ENCODE measurements at regions not wholly inside any gene's neighbourhood (a gene's known extent, or its start where the extent isn't known, plus 50 kb on each side); places are given as distances from the start of the nearest gene placed in this dataset.

DNA sequence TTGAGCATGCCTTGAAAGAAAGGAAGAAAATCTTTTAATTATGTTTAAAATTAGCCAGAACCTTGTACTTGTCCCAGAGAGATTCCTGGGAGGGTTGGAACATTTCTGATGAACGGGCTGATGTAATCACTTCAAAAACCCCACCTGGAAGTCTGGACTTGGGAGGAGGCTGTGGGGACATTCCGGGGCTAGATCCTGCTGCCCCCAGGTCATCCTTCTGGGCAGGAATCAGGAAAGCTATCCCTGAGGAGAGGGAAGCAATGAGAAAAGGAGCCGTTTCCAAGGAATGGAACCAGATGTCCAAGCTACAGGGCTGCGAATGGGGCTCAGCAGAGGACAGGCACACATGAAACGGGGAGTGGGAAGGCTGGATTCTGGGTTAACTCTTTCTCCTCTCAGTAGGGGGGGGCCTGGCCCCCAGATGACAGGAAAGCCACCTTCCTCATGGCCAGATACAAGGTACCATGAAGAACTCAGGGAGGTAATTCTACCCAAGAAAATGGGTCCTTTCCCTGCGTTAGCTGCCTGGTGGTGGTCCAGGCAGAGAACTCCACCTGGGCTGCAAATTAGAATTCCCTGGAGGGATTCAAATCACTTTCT, 280.1 kb downstream of the TCF7L2 start:
- Histone ChIP-seq H3K27me3 (no peaks in the 10 kb centered on the region), H3K36me3 (replicated peaks in 1 of 2) (no peaks in the 10 kb centered on the region), H3K27ac (no peak overlapping the region), H3K4me3 (no peak overlapping the region), H3K9me3 (replicated peaks in 1 of 3) (no peaks in the 10 kb centered on the region), H3K4me1 (replicated peaks in 1 of 2) (no peaks in the 10 kb centered on the region)
- no peak for DNase-seq
- TF ChIP-seq POLR2A (IDR thresholded peaks at IDR 0.05) = no peak
- TF ChIP-seq CTCF (IDR thresholded peaks at IDR 0.05) = no peak
- intact Hi-C loops (cut with DNase I) = no loop called here
- 66 to 68% (median 67%) methylated on average over 6 of the region's 6 CpGs for WGBS, 4 donors

GRCh38 chr10:113232928-113233511, 283.0 kb downstream of the TCF7L2 start:
- no peak for DNase-seq
- 85 to 90% (median 88%) methylated on average over 5 of the region's 5 CpGs for WGBS, 4 donors
- H3K9me3 ChIP-seq (replicated peaks in 1 of 3) = no peaks in the 10 kb centered on the region
- no peaks in the 10 kb centered on the region for H3K36me3 ChIP-seq (replicated peaks in 1 of 2)
- H3K4me1 ChIP-seq (replicated peaks in 1 of 2) = no peaks in the 10 kb centered on the region
- H3K27me3 ChIP-seq = no peaks in the 10 kb centered on the region
- intact Hi-C loops (cut with DNase I) = no loop called here
- H3K4me3 ChIP-seq = no peak overlapping the region
- H3K27ac ChIP-seq = no peak overlapping the region
- TF ChIP-seq POLR2A (IDR thresholded peaks at IDR 0.05) (no peak), CTCF (IDR thresholded peaks at IDR 0.05) (no peak)

GRCh38 chr10:113234481-113234880, 284.4 kb downstream of the TCF7L2 start:
- H3K27me3 ChIP-seq = no peaks in the 10 kb centered on the region
- no peaks in the 10 kb centered on the region for H3K36me3 ChIP-seq (replicated peaks in 1 of 2)
- TF ChIP-seq CTCF (IDR thresholded peaks at IDR 0.05) = no peak
- no peak for TF ChIP-seq POLR2A (IDR thresholded peaks at IDR 0.05)
- WGBS, 4 donors = 94 to 100% (median 98%) methylated on average over 3 of the region's 3 CpGs
- no peak for DNase-seq
- H3K4me1 ChIP-seq (replicated peaks in 1 of 2) = no peaks in the 10 kb centered on the region
- no peak overlapping the region for H3K27ac ChIP-seq
- H3K4me3 ChIP-seq = no peak overlapping the region
- no peaks in the 10 kb centered on the region for H3K9me3 ChIP-seq (replicated peaks in 1 of 3)
- intact Hi-C loops (cut with DNase I) = no loop called here

- intact Hi-C loops (cut with DNase I) = no loop called here
These were observed 285.5 kb downstream of the TCF7L2 start for GRCh38 chr10:113235508-113235907.

More at GRCh38 chr10:113235508-113235907, 285.5 kb downstream of the TCF7L2 start:
- DNase-seq = peak in 3 of 7 donors; percentile 16 to 52 (median 21)
- Histone ChIP-seq H3K36me3 (replicated peaks in 1 of 2) (no peaks in the 10 kb centered on the region), H3K27me3 (no peaks in the 10 kb centered on the region), H3K9me3 (replicated peaks in 1 of 3) (no peaks in the 10 kb centered on the region), H3K4me3 (no peak overlapping the region), H3K27ac (no peak overlapping the region), H3K4me1 (replicated peaks in 1 of 2) (no peaks in the 10 kb centered on the region)
- TF ChIP-seq CTCF (IDR thresholded peaks at IDR 0.05) = no peak
- TF ChIP-seq POLR2A (IDR thresholded peaks at IDR 0.05) = no peak
- WGBS, 4 donors = 88 to 94% (median 89%) methylated on average over 4 of the region's 4 CpGs
